Activated CD4-positive, alpha-beta T cell treated with anti-CD3 and anti-CD28 coated beads, Interleukin-2, amount 10 ng/mL, durations not matched to agents 24 days and 14 days (primary cell): ENCODE measurements at regions not wholly inside any gene's neighbourhood (a gene's known extent, or its start where the extent isn't known, plus 50 kb on each side); places are given as distances from the start of the nearest gene placed in this dataset.

Experiments
- DNase-seq: peaks from one replicate; pipeline ENCODE4 v3.0.0; 2022
- H3K27ac Mint-ChIP-seq: one replicate; pipeline ENCODE4 v1.8.0; 2022; ENCODE audit warnings: mild to moderate bottlenecking, mixed read lengths
- H3K27me3 Mint-ChIP-seq: one replicate; pipeline ENCODE4 v1.8.0; 2022; ENCODE audit warnings: mixed read lengths
- H3K36me3 Mint-ChIP-seq: one replicate; pipeline ENCODE4 v1.8.0; 2022; ENCODE audit warnings: low read depth, mild to moderate bottlenecking, mixed read lengths
- H3K4me1 Mint-ChIP-seq: one replicate; pipeline ENCODE4 v1.8.0; 2021; ENCODE audit warnings: mixed read lengths
- H3K4me3 Mint-ChIP-seq: one replicate; pipeline ENCODE4 v1.8.0; 2022; ENCODE audit warnings: mild to moderate bottlenecking, moderate library complexity, mixed read lengths
- H3K9me3 Mint-ChIP-seq: one replicate; pipeline ENCODE4 v1.8.0; 2021; ENCODE audit warnings: mixed read lengths
- intact Hi-C: fragments of 100-400 bp; cut with micrococcal nuclease; formaldehyde crosslinking; loops from one replicate; pipeline ENCODE4 v1.15.1; 2023

GRCh38 chr2:217326238-217327022 is 466.6 kb upstream of the TNP1 start:
- peaks cover 2% of the 10 kb centered on the region for H3K36me3 Mint-ChIP-seq
- no peaks in the 10 kb centered on the region for H3K4me1 Mint-ChIP-seq
- H3K4me3 Mint-ChIP-seq, result no peak overlapping the region

GRCh38 chr2:217325816-217326215 is 466.0 kb upstream of the TNP1 start:
- Mint-ChIP-seq H3K27me3 (no peaks in the 10 kb centered on the region), H3K4me1 (no peaks in the 10 kb centered on the region)
- DNase-seq, result no peak

More at GRCh38 chr2:217326238-217327022, 466.6 kb upstream of the TNP1 start:
- H3K27me3 Mint-ChIP-seq, result no peaks in the 10 kb centered on the region
- H3K9me3 Mint-ChIP-seq, result peaks cover 7% of the 10 kb centered on the region
- intact Hi-C loops, result no loop called here
- DNase-seq, result no peak
- H3K27ac Mint-ChIP-seq, result no peak overlapping the region

GRCh38 chr2:217325251-217325650 is 465.4 kb upstream of the TNP1 start:
- no peak overlapping the region for H3K27ac Mint-ChIP-seq
- intact Hi-C loops, result no loop called here
- H3K27me3 Mint-ChIP-seq, result no peaks in the 10 kb centered on the region
- DNase-seq, result no peak
- H3K4me3 Mint-ChIP-seq, result no peak overlapping the region
- H3K4me1 Mint-ChIP-seq, result no peaks in the 10 kb centered on the region
- H3K9me3 Mint-ChIP-seq, result peaks cover 7% of the 10 kb centered on the region
- H3K36me3 Mint-ChIP-seq, result peaks cover 2% of the 10 kb centered on the region

More at GRCh38 chr2:217325816-217326215, 466.0 kb upstream of the TNP1 start:
- Mint-ChIP-seq H3K36me3 (peaks cover 2% of the 10 kb centered on the region), H3K27ac (no peak overlapping the region), H3K9me3 (peaks cover 7% of the 10 kb centered on the region), H3K4me3 (no peak overlapping the region)
- intact Hi-C loops, result no loop called here

GRCh38 chr2:217316743-217317142 is 456.9 kb upstream of the TNP1 start:
- Mint-ChIP-seq H3K4me1 (peaks cover 7% of the 10 kb centered on the region), H3K27ac (no peak overlapping the region), H3K4me3 (no peak overlapping the region), H3K9me3 (no peaks in the 10 kb centered on the region), H3K36me3 (no peaks in the 10 kb centered on the region), H3K27me3 (no peaks in the 10 kb centered on the region)
- intact Hi-C loops, result no loop called here
- peak; percentile 34 for DNase-seq

GRCh38 chr2:217314021-217314460 is 454.2 kb upstream of the TNP1 start:
- Mint-ChIP-seq H3K4me3 (no peak overlapping the region), H3K9me3 (no peaks in the 10 kb centered on the region), H3K4me1 (peaks cover 7% of the 10 kb centered on the region), H3K27me3 (no peaks in the 10 kb centered on the region), H3K27ac (no peak overlapping the region), H3K36me3 (no peaks in the 10 kb centered on the region)
- peak; percentile 17 for DNase-seq
- intact Hi-C loops, result no loop called here

GRCh38 chr2:217313386-217313785 is 453.5 kb upstream of the TNP1 start:
- Mint-ChIP-seq H3K4me3 (no peak overlapping the region), H3K27ac (no peak overlapping the region), H3K27me3 (no peaks in the 10 kb centered on the region), H3K9me3 (no peaks in the 10 kb centered on the region), H3K36me3 (no peaks in the 10 kb centered on the region), H3K4me1 (peaks cover 7% of the 10 kb centered on the region)
- DNase-seq, result no peak
- intact Hi-C loops, result no loop called here

- H3K27ac Mint-ChIP-seq, result no peak overlapping the region
- peaks cover 4% of the 10 kb centered on the region for H3K9me3 Mint-ChIP-seq
- DNase-seq, result no peak
- H3K4me1 Mint-ChIP-seq, result no peaks in the 10 kb centered on the region
- no peak overlapping the region for H3K4me3 Mint-ChIP-seq
- intact Hi-C loops, result no loop called here
- H3K27me3 Mint-ChIP-seq, result peaks cover 3% of the 10 kb centered on the region
- H3K36me3 Mint-ChIP-seq, result no peaks in the 10 kb centered on the region
These were observed 449.2 kb upstream of the TNP1 start for GRCh38 chr2:217309056-217309455.

- DNase-seq, result no peak
- no peak overlapping the region for H3K4me3 Mint-ChIP-seq
- H3K9me3 Mint-ChIP-seq, result peaks cover 4% of the 10 kb centered on the region
- no peaks in the 10 kb centered on the region for H3K36me3 Mint-ChIP-seq
- H3K27me3 Mint-ChIP-seq, result peaks cover 3% of the 10 kb centered on the region
- no peaks in the 10 kb centered on the region for H3K4me1 Mint-ChIP-seq
- intact Hi-C loops, result no loop called here
- no peak overlapping the region for H3K27ac Mint-ChIP-seq
These were observed 447.2 kb upstream of the TNP1 start for GRCh38 chr2:217307023-217307422.

- H3K4me3 Mint-ChIP-seq, result no peak overlapping the region
- no peak for DNase-seq
- H3K27me3 Mint-ChIP-seq, result peaks cover 3% of the 10 kb centered on the region
- H3K4me1 Mint-ChIP-seq, result no peaks in the 10 kb centered on the region
- intact Hi-C loops, result no loop called here
- peaks cover 4% of the 10 kb centered on the region for H3K9me3 Mint-ChIP-seq
- no peaks in the 10 kb centered on the region for H3K36me3 Mint-ChIP-seq
- H3K27ac Mint-ChIP-seq, result no peak overlapping the region
These were observed 446.0 kb upstream of the TNP1 start for GRCh38 chr2:217305882-217306281.

- Mint-ChIP-seq H3K4me3 (no peak overlapping the region), H3K4me1 (no peaks in the 10 kb centered on the region), H3K27ac (no peak overlapping the region), H3K27me3 (peaks cover 3% of the 10 kb centered on the region), H3K36me3 (no peaks in the 10 kb centered on the region), H3K9me3 (peaks cover 4% of the 10 kb centered on the region)
- DNase-seq, result no peak
- intact Hi-C loops, result no loop called here
These were observed 444.7 kb upstream of the TNP1 start for GRCh38 chr2:217304582-217304981.

- Mint-ChIP-seq H3K27ac (no peak overlapping the region), H3K36me3 (no peaks in the 10 kb centered on the region), H3K4me1 (no peaks in the 10 kb centered on the region), H3K27me3 (peaks cover 3% of the 10 kb centered on the region), H3K9me3 (peaks cover 4% of the 10 kb centered on the region), H3K4me3 (no peak overlapping the region)
- DNase-seq, result no peak
- intact Hi-C loops, result no loop called here
These were observed 443.0 kb upstream of the TNP1 start for GRCh38 chr2:217302856-217303255.

- peaks cover 4% of the 10 kb centered on the region for H3K9me3 Mint-ChIP-seq
- no peaks in the 10 kb centered on the region for H3K4me1 Mint-ChIP-seq
- intact Hi-C loops, result no loop called here
- no peaks in the 10 kb centered on the region for H3K36me3 Mint-ChIP-seq
- DNase-seq, result no peak
- peak overlapping the region; percentile 23 for H3K27ac Mint-ChIP-seq
- H3K27me3 Mint-ChIP-seq, result peaks cover 3% of the 10 kb centered on the region
- no peak overlapping the region for H3K4me3 Mint-ChIP-seq
These were observed 441.5 kb upstream of the TNP1 start for GRCh38 chr2:217301142-217301925.

GRCh38 chr2:217299590-217299989 is 439.7 kb upstream of the TNP1 start:
- no peak overlapping the region for H3K27ac Mint-ChIP-seq
- H3K9me3 Mint-ChIP-seq, result peaks cover 4% of the 10 kb centered on the region
- no peak for DNase-seq
- H3K36me3 Mint-ChIP-seq, result no peaks in the 10 kb centered on the region
- no peak overlapping the region for H3K4me3 Mint-ChIP-seq
- intact Hi-C loops, result no loop called here
- H3K4me1 Mint-ChIP-seq, result no peaks in the 10 kb centered on the region
- no peaks in the 10 kb centered on the region for H3K27me3 Mint-ChIP-seq

GRCh38 chr2:217297096-217297495 is 437.2 kb upstream of the TNP1 start:
- Mint-ChIP-seq H3K4me1 (no peaks in the 10 kb centered on the region), H3K9me3 (peaks cover 4% of the 10 kb centered on the region), H3K36me3 (no peaks in the 10 kb centered on the region), H3K27ac (no peak overlapping the region), H3K4me3 (no peak overlapping the region), H3K27me3 (no peaks in the 10 kb centered on the region)
- DNase-seq, result no peak
- intact Hi-C loops, result no loop called here
